Naive thymus-derived CD4-positive, alpha-beta T cell (primary cell): ENCODE measurements at regions not wholly inside any gene's neighbourhood (a gene's known extent, or its start where the extent isn't known, plus 50 kb on each side); places are given as distances from the start of the nearest gene placed in this dataset.
"Not testable (repeated sequence)": the region's sequence is repeated elsewhere in the genome, so short reads cannot be mapped to it uniquely, and the experiment has no call there.

ENCODE experiments used
- ATAC-seq: fragments of 150-1000 bp; cut with Tn5 transposase; 2 replicates; pipeline ENCODE4 v1.10.0; 2021; ENCODE audit warnings: mild to moderate bottlenecking, moderate library complexity
- CTCF ChIA-PET: fragments of 350-600 bp; sonication (Branson Sonifier 250); formaldehyde crosslinking; loops from one replicate; lab custom pipeline; 2021; ENCODE audit warnings: antibody characterized with exemption; lab: Charles Lee
- POLR2A ChIA-PET: fragments of 350-600 bp; sonication (Branson Sonifier 250); formaldehyde crosslinking; loops from one replicate; lab custom pipeline; 2021; ENCODE audit warnings: antibody characterized with exemption, inconsistent platforms; lab: Charles Lee
- DNase-seq, 9 donors: peaks; one replicate each; pipeline versions ENCODE4 v3.0.0 to v3.0.0-alpha.2; 2020 to 2022; ENCODE audit warnings: mixed read lengths in 1 of 9
- H3K27ac ChIP-seq: one replicate; pipeline ENCODE4 v1.7.0; 2013; ENCODE audit warnings: mild to moderate bottlenecking, low read depth, low read length, moderate library complexity
- H3K27me3 ChIP-seq, 2 donors: one replicate each; pipeline ENCODE4 v1.7.0; 2013; ENCODE audit warnings: low read length in 2 of 2, mild to moderate bottlenecking in 2 of 2, moderate library complexity in 2 of 2; ENCODE audit not compliant: control insufficient read depth in 2 of 2, insufficient read depth in 2 of 2
- H3K36me3 ChIP-seq, 3 experiments: 1 replicate in 2 of 3; 2 replicates in 1 of 3; pipeline ENCODE4 v1.7.0; 2013; ENCODE audit warnings: low read length in 3 of 3, mild to moderate bottlenecking in 3 of 3, moderate library complexity in 1 of 3; ENCODE audit not compliant: insufficient read depth in 3 of 3, control insufficient read depth in 2 of 3
- H3K4me1 ChIP-seq, 2 donors: one replicate each; pipeline ENCODE4 v1.7.0; 2013; ENCODE audit warnings: low read length in 2 of 2, mild to moderate bottlenecking in 2 of 2, moderate library complexity in 1 of 2; ENCODE audit not compliant: control insufficient read depth in 2 of 2, insufficient read depth in 2 of 2
- H3K4me3 ChIP-seq: 2 replicates; pipeline ENCODE4 v1.7.0; 2013; ENCODE audit warnings: mild to moderate bottlenecking, low read length
- H3K9me3 ChIP-seq, 3 experiments: 1 replicate in 2 of 3; 2 replicates in 1 of 3; pipeline ENCODE4 v1.7.0; 2013; ENCODE audit warnings: low read length in 3 of 3; ENCODE audit not compliant: control insufficient read depth in 2 of 3
- H3K27ac Mint-ChIP-seq, 9 donors: one replicate each; pipeline ENCODE4 v1.8.0; 2020 to 2022; ENCODE audit warnings: mixed read lengths in 9 of 9, mild to moderate bottlenecking in 8 of 9, moderate library complexity in 5 of 9, inconsistent platforms in 2 of 9
- H3K27me3 Mint-ChIP-seq, 5 donors: one replicate each; pipeline ENCODE4 v1.8.0; 2021 to 2022; ENCODE audit warnings: mixed read lengths in 5 of 5, mild to moderate bottlenecking in 1 of 5
- H3K36me3 Mint-ChIP-seq, 5 donors: one replicate each; pipeline ENCODE4 v1.8.0; 2020 to 2022; ENCODE audit warnings: mixed read lengths in 5 of 5, mild to moderate bottlenecking in 3 of 5, inconsistent platforms in 1 of 5
- H3K4me1 Mint-ChIP-seq, 7 donors: one replicate each; pipeline ENCODE4 v1.8.0; 2020 to 2022; ENCODE audit warnings: mixed read lengths in 7 of 7, mild to moderate bottlenecking in 3 of 7, inconsistent platforms in 1 of 7
- H3K4me3 Mint-ChIP-seq, 10 donors: one replicate each; pipeline ENCODE4 v1.8.0; 2020 to 2022; ENCODE audit warnings: mild to moderate bottlenecking in 10 of 10, mixed read lengths in 10 of 10, moderate library complexity in 6 of 10, inconsistent platforms in 2 of 10
- H3K9me3 Mint-ChIP-seq, 11 donors: one replicate each; pipeline ENCODE4 v1.8.0; 2020 to 2022; ENCODE audit warnings: mixed read lengths in 11 of 11, mild to moderate bottlenecking in 4 of 11, inconsistent platforms in 1 of 11, moderate library complexity in 1 of 11
- intact Hi-C, 2 donors: fragments of 100-400 bp; cut with micrococcal nuclease; formaldehyde crosslinking; loops; one replicate each; pipeline ENCODE4 v1.15.1; 2023

GRCh38 chr4:13797061-13797460, 169.5 kb upstream of the BOD1L1 start:
- no peaks in the 10 kb centered on the region for H3K4me1 Mint-ChIP-seq
- Histone ChIP-seq H3K36me3 (no peaks in the 10 kb centered on the region), H3K9me3 (no peaks in the 10 kb centered on the region), H3K27me3 (peaks cover 0 to 3% of the 10 kb centered on the region in 2 donors), H3K4me3 (no peak overlapping the region), H3K4me1 (no peaks in the 10 kb centered on the region), H3K27ac (no peak overlapping the region)
- no peak overlapping the region for H3K4me3 Mint-ChIP-seq
- intact Hi-C loops, result no loop called here
- ChIA-PET CTCF (no interaction called here), POLR2A (no interaction called here)
- no peaks in the 10 kb centered on the region for H3K36me3 Mint-ChIP-seq
- DNase-seq (no peak), ATAC-seq (no peak)
- no peak overlapping the region for H3K27ac Mint-ChIP-seq
- peaks cover 3 to 21% (median 5%) of the 10 kb centered on the region in 11 donors for H3K9me3 Mint-ChIP-seq
- H3K27me3 Mint-ChIP-seq, result peaks cover 0 to 26% (median 20%) of the 10 kb centered on the region in 5 donors

GRCh38 chr4:13815231-13815630, 187.7 kb upstream of the BOD1L1 start:
- DNase-seq (no peak), ATAC-seq (no peak)
- CTCF ChIA-PET, result no interaction called here
- H3K27me3 ChIP-seq, result no peaks in the 10 kb centered on the region
- H3K36me3 ChIP-seq, result no peaks in the 10 kb centered on the region
- Mint-ChIP-seq H3K27ac (no peak overlapping the region), H3K4me1 (no peaks in the 10 kb centered on the region), H3K9me3 (peaks cover 0 to 13% (median 0%) of the 10 kb centered on the region in 11 donors), H3K36me3 (peaks cover 0 to 9% (median 0%) of the 10 kb centered on the region in 5 donors), H3K4me3 (no peak overlapping the region), H3K27me3 (peaks cover 0 to 19% (median 0%) of the 10 kb centered on the region in 5 donors)
- POLR2A ChIA-PET, result no interaction called here
- intact Hi-C loops, result no loop called here
- H3K4me1 ChIP-seq, result no peaks in the 10 kb centered on the region
- H3K9me3 ChIP-seq, result no peaks in the 10 kb centered on the region
- no peak overlapping the region for H3K4me3 ChIP-seq
- H3K27ac ChIP-seq, result no peak overlapping the region

- Mint-ChIP-seq H3K4me1 (no peaks in the 10 kb centered on the region), H3K27ac (no peak overlapping the region), H3K36me3 (peaks cover 0 to 9% (median 0%) of the 10 kb centered on the region in 5 donors), H3K27me3 (peaks cover 0 to 24% (median 0%) of the 10 kb centered on the region in 5 donors), H3K9me3 (peaks cover 0 to 13% (median under 1%) of the 10 kb centered on the region in 11 donors), H3K4me3 (no peak overlapping the region)
- DNase-seq (no peak), ATAC-seq (no peak)
- Histone ChIP-seq H3K9me3 (no peaks in the 10 kb centered on the region), H3K36me3 (no peaks in the 10 kb centered on the region), H3K4me3 (no peak overlapping the region), H3K4me1 (no peaks in the 10 kb centered on the region), H3K27me3 (no peaks in the 10 kb centered on the region), H3K27ac (no peak overlapping the region)
- ChIA-PET CTCF (no interaction called here), POLR2A (no interaction called here)
- intact Hi-C loops, result no loop called here
Observed at GRCh38 chr4:13816472-13816871, 188.9 kb upstream of the BOD1L1 start.

GRCh38 chr4:13821522-13821921, 194.0 kb upstream of the BOD1L1 start:
- H3K27ac Mint-ChIP-seq, result no peak overlapping the region

GRCh38 chr4:13825822-13826221, 198.3 kb upstream of the BOD1L1 start:
- H3K36me3 ChIP-seq, POLR2A ChIA-PET, H3K4me3 Mint-ChIP-seq, intact Hi-C loops, ATAC-seq, H3K9me3 ChIP-seq, DNase-seq, H3K4me1 Mint-ChIP-seq, H3K36me3 Mint-ChIP-seq, H3K27ac Mint-ChIP-seq, H3K4me3 ChIP-seq, CTCF ChIA-PET, H3K4me1 ChIP-seq, H3K27me3 ChIP-seq, H3K27ac ChIP-seq: not testable (repeated sequence)
- H3K9me3 Mint-ChIP-seq, result peaks cover 4 to 26% (median 16%) of the 10 kb centered on the region in 11 donors
- H3K27me3 Mint-ChIP-seq, result peaks cover 0 to 14% (median 4%) of the 10 kb centered on the region in 5 donors

More at GRCh38 chr4:13821522-13821921, 194.0 kb upstream of the BOD1L1 start:
- Histone ChIP-seq H3K4me3 (no peak overlapping the region), H3K27ac (no peak overlapping the region), H3K9me3 (peaks cover 0 to 3% (median 0%) of the 10 kb centered on the region in 3 experiments), H3K4me1 (no peaks in the 10 kb centered on the region), H3K36me3 (no peaks in the 10 kb centered on the region), H3K27me3 (no peaks in the 10 kb centered on the region)
- ChIA-PET POLR2A (no interaction called here), CTCF (no interaction called here)
- no peaks in the 10 kb centered on the region for H3K4me1 Mint-ChIP-seq
- no peak overlapping the region for H3K4me3 Mint-ChIP-seq
- intact Hi-C loops, result no loop called here
- H3K36me3 Mint-ChIP-seq, result peaks cover 0 to 12% (median 0%) of the 10 kb centered on the region in 5 donors
- peaks cover 0 to 24% (median 4%) of the 10 kb centered on the region in 5 donors for H3K27me3 Mint-ChIP-seq
- peaks cover 7 to 22% (median 18%) of the 10 kb centered on the region in 11 donors for H3K9me3 Mint-ChIP-seq
- DNase-seq (no peak), ATAC-seq (no peak)

GRCh38 chr4:13829457-13829856, 201.9 kb upstream of the BOD1L1 start:
- ATAC-seq, result no peak
- intact Hi-C loops, result no loop called here
- no peak overlapping the region for H3K4me3 ChIP-seq
- no peaks in the 10 kb centered on the region for H3K4me1 ChIP-seq
- POLR2A ChIA-PET, result no interaction called here
- peaks cover 0 to 2% (median 0%) of the 10 kb centered on the region in 3 experiments for H3K9me3 ChIP-seq
- Mint-ChIP-seq H3K27ac (no peak overlapping the region), H3K4me3 (no peak overlapping the region), H3K27me3 (peaks cover 0 to 35% (median 9%) of the 10 kb centered on the region in 5 donors), H3K36me3 (peaks cover 0 to 3% (median 0%) of the 10 kb centered on the region in 5 donors), H3K4me1 (no peaks in the 10 kb centered on the region), H3K9me3 (peaks cover 0 to 12% (median 4%) of the 10 kb centered on the region in 11 donors)
- DNase-seq, result no peak
- H3K27me3 ChIP-seq, result no peaks in the 10 kb centered on the region
- no peak overlapping the region for H3K27ac ChIP-seq
- H3K36me3 ChIP-seq, result no peaks in the 10 kb centered on the region
- CTCF ChIA-PET, result no interaction called here

GRCh38 chr4:13830449-13830848, 202.9 kb upstream of the BOD1L1 start:
- H3K36me3 Mint-ChIP-seq, result peaks cover 0 to 3% (median 0%) of the 10 kb centered on the region in 5 donors
- H3K4me3 Mint-ChIP-seq, result no peak overlapping the region
- DNase-seq, result no peak
- Histone ChIP-seq H3K4me3 (no peak overlapping the region), H3K4me1 (no peaks in the 10 kb centered on the region), H3K36me3 (no peaks in the 10 kb centered on the region), H3K27me3 (no peaks in the 10 kb centered on the region), H3K9me3 (no peaks in the 10 kb centered on the region), H3K27ac (no peak overlapping the region)
- ChIA-PET CTCF (no interaction called here), POLR2A (no interaction called here)
- H3K27me3 Mint-ChIP-seq, result peaks cover 0 to 35% (median 9%) of the 10 kb centered on the region in 5 donors
- intact Hi-C loops, result no loop called here
- H3K27ac Mint-ChIP-seq, result no peak overlapping the region
- no peaks in the 10 kb centered on the region for H3K4me1 Mint-ChIP-seq
- no peak for ATAC-seq
- H3K9me3 Mint-ChIP-seq, result peaks cover 0 to 8% (median 3%) of the 10 kb centered on the region in 11 donors
